Stimulated activated CD4-positive, alpha-beta T cell treated with anti-CD3 and anti-CD28 coated beads, Interleukin-4, amount 100 ng/mL, for 24 hours (primary cell): ENCODE measurements at regions not wholly inside any gene's neighbourhood (a gene's known extent, or its start where the extent isn't known, plus 50 kb on each side); places are given as distances from the start of the nearest gene placed in this dataset.
"Not testable (repeated sequence)": the region's sequence is repeated elsewhere in the genome, so short reads cannot be mapped to it uniquely, and the experiment has no call there.

ENCODE experiments used
- DNase-seq: peaks from one replicate; pipeline ENCODE4 v3.0.0-alpha.2; 2020

- DNase-seq: not testable (repeated sequence)
These were observed 61.2 kb upstream of the ZNF322 start for GRCh38 chr6:26720663-26721218.

DNA sequence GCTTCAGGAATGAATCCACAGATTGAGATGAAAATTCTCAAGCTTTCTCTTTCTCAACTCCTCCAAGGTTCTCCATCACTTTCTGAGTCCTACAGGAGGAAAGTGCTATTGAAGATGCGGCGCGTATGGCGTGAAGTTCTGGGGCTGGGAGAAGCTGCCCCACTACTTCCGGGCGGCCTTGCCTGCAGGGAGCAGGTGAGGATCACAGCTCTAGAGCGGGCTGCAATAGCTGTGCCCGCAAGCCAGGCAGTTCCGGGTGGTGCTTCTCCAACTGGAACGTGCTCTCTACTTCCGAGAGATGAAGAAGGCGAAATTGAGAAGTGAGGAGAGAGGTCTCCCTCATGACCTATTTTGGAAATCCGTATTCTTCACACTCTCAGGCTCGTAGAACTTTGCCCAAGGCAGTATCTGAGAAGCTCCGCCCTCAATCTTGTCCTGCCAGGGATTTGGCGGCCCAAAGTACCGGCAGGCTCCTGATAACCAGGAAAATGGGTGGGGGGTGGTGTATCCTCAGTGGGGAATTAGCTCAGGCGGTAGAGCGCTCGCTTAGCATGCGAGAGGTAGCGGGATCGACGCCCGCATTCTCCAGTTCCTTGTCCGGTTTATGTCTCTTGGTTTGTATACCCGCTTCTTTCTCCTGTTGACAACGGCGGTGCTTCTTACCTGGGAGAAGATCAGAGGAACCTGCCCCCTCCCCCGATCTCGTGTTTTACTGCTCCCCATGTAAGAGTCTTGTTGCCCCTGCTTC is 70.6 kb upstream of the ZNF322 start:
- not testable (repeated sequence) for DNase-seq

DNA sequence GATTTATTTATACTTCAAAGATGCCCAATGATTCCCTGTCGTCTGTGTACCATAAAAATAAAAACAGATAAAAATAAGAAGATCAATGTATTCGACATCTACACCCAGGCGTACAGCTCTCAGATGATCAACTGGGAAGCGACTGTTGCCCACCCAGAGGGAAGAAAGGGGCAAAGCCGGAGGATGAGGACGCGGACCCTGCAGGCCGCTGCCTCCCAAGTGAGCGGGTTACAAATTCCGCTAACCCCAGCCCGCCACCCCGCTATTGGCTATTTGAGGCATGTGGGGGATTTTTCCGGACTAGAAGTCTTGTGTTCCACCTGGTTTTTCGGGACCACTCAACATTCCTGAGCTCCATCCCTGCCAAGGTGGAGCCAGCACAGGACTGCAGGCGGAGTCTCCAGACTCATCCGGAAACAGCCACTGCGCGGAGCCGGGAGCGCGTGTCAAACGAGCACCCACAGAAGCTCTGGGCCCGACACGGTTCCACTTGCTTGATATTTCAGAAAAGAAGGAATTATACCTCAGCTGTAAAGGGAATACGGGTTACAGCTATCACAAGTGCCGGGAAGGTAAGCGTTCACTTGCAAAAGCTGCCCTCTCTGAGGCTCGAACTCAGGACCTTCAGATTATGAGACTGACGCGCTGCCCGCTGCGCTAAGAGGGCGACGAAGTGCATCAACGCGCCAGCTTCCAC is 75.4 kb upstream of the ZNF322 start:
- DNase-seq: not testable (repeated sequence)

DNA sequence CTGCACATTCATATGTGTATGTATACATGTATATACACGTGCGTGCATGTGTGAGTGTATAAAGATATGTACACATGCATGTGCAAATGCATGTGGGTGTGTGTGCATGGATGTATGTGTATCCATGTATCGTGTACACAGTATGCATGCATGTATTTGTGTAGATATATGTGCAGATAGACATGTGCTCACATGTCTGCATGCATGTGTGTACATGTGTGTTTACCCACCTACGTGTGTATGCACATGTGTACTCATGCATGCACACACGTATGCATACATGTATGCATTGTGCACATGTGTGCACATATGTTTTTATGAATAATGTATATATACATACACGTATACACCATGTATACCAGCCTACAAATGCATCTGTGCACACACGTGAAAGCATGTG is 80.3 kb upstream of the ZNF322 start:
- no peak for DNase-seq

DNA sequence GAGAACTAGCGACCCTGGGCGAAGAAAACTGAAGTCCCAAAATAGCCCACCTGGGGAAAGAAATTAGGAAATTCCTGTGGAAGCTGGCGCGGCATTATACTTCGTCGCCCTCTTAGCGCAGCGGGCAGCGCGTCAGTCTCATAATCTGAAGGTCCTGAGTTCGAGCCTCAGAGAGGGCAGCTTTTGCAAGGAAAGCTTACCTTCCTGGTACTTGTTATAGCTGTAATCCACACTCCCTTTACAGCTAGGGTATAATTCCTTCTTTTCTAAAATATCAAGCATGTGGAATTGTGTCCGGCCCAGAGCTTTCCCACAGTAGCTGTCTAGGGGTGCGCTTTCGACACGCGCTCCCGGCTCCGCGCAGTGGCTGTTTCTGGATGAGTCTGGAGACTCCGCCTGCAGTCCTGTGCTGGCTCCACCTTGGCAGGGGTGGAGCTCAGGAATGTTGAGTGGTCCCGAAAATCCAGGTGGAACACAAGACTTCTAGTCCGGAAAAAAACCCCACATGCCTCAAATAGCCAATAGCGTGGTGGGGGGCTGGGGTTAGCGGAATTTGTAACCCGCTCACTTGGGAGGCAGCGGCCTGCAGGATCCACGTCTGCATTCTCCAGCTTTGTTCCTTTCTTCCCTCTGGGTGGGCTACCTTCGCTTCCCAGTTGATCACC is 83.7 kb upstream of the ZNF322 start:
- no peak for DNase-seq

DNA sequence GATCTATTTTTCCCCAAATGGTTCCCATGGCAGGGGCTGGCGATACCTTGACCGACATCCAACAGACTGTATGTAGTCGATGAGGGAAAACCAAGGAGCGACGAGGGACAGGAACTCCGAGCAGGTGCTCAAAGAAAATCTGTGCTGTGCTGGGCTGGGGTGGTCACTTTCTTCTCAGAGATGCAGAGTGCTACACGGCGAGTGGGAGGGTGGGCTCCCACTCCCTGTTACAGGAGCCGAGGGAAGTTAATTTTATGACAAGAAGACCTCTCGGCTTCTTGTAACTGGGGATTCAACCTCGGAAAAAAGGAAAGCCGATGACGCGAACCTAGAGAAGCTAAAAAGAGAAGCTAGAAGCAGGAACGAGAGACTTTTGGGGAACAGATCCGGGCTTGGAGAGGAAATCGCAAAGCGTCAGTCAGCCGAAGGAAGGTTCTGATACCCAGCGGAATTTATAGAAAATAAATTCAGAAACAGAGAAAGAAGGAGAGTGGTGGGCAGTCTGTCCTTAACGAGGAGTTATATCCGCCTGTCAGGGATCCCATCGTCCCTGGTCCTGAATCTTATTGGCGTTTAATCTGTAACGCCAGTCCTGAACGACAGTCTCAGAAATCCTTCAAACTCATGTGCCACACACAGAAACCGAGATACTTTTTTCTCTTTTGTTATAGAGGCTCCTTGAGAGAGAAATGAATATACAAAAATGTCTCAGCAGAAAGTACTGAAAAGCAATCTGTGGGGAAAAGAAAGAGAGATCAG is 84.6 kb upstream of the ZNF322 start:
- DNase-seq: no peak

GRCh38 chr6:26744837-26745282 is 85.3 kb upstream of the ZNF322 start:
- DNase-seq: not testable (repeated sequence)

DNA sequence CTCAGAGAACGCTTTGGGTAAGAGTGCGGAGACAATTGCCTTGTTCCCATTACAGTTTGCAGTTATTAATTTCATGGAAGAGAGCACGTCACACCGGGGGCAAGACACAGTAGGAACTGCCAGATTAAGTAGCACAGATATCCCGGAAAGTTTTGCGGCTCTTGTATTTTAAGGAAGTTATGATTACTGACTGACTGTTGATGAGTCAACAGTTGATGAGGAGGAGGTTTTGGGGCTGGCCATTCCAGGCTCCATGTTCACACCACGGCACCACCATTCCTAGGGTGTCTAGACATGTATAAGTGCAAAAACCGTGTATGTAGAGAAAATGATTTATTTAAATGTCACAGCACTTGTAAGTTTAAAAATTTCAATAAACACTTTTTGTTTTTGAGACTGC is 86.4 kb upstream of the ZNF322 start:
- DNase-seq: not testable (repeated sequence)

DNA sequence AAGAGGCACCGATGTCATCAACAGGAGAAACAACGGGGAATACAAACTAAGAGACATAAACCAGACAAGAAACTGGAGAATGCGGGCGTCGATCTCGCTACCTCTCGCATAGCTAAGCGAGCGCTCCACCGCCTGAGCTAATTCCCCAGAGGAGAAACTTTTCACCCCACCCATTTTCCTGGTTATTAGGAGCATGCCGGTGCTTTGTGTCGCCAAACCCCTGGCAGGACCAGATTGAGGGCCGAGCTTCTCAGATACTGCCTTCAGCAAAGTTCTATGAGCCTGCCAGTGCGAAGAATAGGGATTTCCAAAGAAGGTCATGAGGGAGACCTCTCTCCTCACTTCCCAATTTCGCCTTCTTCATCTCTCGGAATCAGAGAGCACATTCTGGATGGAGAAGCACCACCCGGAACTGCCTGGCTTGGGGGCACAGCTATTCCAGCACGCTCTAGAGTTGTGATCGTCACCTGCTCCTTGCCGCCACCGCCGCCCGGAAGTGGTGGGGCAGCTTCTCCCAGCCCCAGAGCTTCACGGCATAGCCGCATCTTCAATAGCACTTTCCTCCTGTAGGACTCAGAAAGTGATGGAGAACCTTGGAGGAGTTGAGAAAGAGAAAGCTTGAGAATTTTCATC is 89.7 kb upstream of the ZNF322 start:
- not testable (repeated sequence) for DNase-seq

- DNase-seq: not testable (repeated sequence)
These were observed 90.2 kb upstream of the ZNF322 start for GRCh38 chr6:26749759-26750126.

GRCh38 chr6:26754212-26754611 is 94.7 kb upstream of the ZNF322 start:
- DNase-seq: no peak

DNA sequence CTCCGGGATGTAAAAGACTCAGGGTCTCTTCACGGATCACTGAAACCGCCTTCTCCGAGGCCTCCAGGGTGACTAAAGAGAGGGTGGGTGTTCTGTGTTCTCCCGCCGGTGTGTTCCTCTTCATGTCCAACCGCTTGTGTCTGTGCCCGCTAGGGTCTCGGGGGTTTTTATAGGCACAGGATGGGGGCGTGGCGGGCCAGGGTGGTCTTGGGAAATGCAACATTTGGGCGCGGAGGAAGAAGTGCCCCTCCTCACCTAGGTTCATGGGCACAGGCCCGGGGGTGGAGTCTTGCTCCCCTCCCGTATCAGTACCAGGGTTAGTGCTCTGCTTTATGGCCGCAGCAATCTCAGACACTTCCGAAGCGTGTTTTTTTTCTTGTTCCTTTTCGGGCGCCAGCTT is 95.3 kb upstream of the ZNF322 start:
- DNase-seq: not testable (repeated sequence)

DNA sequence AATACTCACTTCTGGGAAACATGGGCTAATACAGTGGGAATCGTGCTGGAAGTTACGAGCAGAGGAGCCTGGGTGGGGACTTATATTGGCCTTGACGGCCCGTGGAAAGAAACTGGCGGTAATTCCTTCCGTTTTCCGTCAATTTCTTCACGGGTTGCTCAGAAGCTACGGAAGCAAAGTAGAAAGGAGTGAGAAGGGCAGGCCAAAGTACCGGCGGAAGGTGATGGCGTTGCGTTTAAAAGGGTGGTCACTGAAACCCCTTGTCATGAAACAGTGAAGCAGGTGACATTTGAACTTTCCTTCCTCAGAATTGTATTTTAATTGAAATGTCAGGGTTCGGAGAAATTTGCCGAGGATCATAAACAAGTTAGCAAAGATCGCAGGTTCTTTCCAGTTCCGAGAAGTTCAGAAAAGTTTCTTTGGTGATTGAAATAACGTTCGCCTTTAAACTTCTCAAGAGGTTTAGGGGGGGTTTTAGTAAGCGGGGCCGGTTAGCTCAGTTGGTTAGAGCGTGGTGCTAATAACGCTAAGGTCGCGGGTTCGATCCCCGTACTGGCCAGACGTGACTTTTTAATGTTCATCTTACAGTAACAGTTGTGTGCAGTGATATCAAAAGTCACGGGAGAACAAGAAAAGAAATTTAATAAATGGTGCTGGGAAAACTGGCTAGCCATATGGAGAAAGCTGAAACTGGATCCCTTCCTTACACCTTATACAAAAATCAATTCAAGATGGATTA is 96.7 kb upstream of the ZNF322 start:
- DNase-seq: not testable (repeated sequence)

DNA sequence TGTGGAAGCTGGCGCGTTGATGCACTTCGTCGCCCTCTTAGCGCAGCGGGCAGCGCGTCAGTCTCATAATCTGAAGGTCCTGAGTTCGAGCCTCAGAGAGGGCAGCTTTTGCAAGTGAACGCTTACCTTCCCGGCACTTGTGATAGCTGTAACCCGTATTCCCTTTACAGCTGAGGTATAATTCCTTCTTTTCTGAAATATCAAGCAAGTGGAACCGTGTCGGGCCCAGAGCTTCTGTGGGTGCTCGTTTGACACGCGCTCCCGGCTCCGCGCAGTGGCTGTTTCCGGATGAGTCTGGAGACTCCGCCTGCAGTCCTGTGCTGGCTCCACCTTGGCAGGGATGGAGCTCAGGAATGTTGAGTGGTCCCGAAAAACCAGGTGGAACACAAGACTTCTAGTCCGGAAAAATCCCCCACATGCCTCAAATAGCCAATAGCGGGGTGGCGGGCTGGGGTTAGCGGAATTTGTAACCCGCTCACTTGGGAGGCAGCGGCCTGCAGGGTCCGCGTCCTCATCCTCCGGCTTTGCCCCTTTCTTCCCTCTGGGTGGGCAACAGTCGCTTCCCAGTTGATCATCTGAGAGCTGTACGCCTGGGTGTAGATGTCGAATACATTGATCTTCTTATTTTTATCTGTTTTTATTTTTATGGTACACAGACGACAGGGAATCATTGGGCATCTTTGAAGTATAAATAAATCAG is 106.8 kb upstream of the ZNF322 start:
- not testable (repeated sequence) for DNase-seq

DNA sequence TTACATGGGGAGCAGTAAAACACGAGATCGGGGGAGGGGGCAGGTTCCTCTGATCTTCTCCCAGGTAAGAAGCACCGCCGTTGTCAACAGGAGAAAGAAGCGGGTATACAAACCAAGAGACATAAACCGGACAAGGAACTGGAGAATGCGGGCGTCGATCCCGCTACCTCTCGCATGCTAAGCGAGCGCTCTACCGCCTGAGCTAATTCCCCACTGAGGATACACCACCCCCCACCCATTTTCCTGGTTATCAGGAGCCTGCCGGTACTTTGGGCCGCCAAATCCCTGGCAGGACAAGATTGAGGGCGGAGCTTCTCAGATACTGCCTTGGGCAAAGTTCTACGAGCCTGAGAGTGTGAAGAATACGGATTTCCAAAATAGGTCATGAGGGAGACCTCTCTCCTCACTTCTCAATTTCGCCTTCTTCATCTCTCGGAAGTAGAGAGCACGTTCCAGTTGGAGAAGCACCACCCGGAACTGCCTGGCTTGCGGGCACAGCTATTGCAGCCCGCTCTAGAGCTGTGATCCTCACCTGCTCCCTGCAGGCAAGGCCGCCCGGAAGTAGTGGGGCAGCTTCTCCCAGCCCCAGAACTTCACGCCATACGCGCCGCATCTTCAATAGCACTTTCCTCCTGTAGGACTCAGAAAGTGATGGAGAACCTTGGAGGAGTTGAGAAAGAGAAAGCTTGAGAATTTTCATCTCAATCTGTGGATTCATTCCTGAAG is 111.6 kb upstream of the ZNF322 start:
- not testable (repeated sequence) for DNase-seq

GRCh38 chr6:26773414-26773813 is 113.9 kb upstream of the ZNF322 start:
- DNase-seq: not testable (repeated sequence)

DNA sequence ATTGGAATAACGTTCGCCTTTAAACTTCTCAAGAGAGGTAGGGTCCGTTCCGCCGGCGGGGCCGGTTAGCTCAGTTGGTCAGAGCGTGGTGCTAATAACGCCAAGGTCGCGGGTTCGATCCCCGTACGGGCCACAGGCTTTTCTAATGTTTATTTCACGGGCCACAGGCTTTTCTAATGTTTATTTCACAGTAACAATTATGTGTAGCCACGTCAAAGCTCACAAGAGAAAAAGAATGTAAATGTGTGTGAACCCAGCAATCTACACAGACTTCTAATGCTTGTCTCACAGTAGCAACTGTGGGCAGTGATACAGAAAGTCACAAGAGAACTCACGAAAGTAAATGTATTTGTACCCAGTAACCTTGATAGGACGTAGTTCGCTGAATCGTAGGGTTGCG is 121.0 kb upstream of the ZNF322 start:
- not testable (repeated sequence) for DNase-seq

DNA sequence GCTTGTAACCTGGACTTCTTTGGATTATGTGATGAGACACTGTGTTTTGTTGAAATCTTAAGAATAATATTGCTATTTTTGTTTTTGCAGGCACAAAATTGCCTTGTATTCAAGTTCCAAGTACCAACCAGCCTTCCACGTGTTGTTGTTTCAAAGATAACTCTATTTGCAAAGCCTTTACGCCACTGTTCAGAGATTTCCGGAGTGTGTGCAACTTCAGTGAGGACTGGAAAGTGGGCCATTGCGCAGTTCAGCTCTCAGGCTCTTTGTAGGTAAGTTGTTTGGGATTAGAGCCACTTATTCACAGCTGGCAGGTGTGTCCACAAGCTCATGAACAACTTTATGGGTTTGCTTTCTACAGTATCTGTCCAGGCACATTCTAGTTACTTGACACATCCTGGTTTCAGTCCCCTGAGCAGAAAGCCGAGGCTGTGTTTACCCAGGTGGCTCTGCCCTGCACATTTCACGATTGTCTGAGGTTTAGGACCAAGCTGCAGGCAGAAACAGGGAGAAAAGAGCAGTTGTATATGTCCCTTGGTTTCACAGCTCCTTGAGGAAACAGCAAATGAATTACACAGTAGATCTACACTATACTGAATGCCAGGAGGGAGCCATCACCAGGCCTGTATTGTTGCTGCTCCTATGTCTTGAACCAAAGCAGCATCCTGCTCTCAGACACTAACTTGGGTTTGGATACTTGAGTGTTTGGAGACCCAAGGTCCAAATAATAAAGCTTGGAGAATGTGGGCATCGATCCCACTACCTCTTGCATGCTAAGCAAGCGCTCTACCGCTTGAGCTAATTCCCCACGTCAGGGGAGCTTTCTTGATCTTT is 136.1 kb upstream of the ZNF322 start:
- not testable (repeated sequence) for DNase-seq
